NOMO-1 (cell line): ENCODE measurements at regions not wholly inside any gene's neighbourhood (a gene's known extent, or its start where the extent isn't known, plus 50 kb on each side); places are given as distances from the start of the nearest gene placed in this dataset.

Experiments
- DNase-seq, 2 experiments: peaks; one replicate each; lab custom pipeline; 2025; ENCODE audit not compliant: unreplicated experiment in 2 of 2; lab: John Stamatoyannopoulos, UW

DNA sequence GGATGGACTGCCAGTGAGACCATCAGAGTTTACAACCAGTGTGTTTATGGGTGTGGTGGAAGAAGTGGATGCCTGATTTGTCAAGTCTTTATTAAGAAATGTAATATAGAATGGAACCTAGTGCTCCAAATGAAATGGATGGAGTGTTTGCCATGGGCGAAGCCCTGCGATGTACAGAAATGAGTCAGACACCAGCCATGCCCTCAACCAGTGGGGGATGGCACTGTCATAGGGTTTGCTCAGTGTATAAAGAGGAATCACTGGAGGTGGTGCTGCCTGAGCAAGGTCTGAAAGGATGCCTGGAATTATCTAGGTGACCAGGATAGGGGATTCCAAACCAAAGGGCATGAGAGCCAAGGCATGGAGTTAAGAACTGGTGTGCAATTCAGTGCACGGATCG is 120.9 kb upstream of the MTNR1B start:
- DNase-seq: no peak

DNA sequence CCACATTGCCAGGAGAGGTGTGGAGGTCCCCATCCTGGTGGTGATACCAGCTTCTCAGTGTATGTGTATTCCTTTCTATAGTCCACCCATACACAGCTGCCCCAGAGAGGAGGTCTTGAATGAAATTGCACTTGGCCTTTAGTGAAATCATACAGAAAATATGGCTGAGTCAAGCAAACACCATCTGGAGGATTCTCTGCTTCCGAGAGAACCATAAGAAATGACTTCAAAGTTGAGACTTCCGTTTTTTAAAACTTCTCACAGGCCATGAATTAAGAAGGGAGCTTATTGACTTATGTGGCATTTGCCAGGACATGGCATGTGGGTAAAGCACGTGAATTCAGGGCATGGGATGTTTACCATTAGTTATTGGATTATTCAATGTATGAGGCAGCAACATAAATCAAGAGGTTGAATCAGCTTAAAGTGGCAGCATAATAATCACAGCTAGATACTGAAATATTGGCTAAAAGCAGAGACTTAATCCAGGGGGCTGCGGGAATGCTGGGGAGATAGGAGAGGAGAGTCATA is 119.1 kb upstream of the MTNR1B start:
- DNase-seq: no peak

DNA sequence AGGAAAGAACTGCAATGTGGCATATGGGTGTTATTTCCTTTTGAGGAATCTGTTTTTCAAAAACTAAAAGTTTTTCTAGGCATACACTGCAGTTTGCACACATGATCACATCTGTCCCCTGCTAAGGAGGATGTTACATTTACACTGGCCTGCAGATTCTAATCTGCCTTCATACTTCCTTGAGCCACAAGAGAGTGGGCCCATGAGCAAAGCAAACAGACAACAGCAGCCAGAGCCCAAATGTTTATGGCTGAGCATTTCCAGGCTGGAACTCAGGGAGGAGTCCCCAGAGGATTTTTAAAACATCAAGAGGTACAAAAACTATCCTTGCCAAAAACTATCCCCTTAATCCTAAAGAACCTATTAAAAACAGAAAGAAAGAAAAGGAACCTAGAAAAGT is 117.2 kb upstream of the MTNR1B start:
- DNase-seq: no peak

DNA sequence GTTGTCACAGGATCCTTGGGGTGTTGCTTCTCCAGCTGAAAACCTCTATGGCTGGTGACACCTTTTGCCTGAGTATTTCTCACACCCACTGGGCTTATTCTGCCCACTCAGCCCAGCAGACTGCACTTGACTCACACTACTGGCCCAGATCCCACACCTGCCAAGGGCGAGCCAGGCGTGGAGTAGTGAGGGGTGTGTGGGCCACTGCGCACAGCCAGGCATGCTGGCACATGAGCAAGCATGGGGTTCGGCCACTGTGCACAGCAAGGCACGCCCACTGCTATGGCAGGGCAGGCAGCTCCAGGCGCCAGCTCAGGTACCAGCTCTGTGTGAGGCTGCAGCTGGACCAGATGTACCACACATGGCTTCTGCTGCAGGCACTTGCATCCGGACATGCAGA is 116.5 kb upstream of the MTNR1B start:
- no peak for DNase-seq

DNA sequence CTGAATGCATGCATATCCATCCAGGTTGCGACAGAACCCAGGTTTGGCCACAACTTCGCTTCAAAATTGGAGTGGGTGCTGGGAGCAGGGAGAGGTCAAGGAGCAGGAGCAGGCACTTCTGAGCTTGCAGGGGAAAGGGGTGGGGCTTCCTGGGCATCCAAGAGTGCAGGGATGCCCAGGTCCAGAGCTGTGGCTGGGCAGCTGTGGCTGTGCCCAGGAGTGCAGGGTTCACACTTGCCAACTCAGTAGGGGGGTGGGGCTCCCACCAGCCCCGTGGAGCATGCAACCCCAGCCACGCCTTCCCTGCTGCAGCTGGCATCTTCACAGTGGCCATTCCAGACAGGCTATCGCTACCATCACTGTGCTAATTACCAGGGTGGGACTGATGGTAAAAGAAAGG is 115.3 kb upstream of the MTNR1B start:
- DNase-seq: no peak

DNA sequence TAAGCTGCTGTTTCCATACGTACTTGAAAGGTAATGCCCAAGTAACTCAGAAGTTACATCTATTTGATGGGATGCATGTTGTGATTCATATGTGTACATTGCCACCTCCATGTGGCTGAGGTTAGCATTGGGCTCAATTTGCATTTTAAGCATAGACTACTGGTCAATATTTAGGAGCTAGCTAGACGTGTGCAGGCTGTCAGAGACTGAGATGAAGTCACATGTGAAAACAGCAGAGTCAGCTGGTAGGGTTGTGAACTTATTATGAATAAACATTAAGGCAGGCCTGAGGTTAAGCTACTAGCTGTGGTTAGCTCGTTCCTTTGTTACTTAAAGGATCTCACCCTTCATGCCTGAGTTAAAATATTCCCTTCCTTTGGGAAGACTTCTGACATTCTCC is 114.5 kb upstream of the MTNR1B start:
- no peak for DNase-seq

DNA sequence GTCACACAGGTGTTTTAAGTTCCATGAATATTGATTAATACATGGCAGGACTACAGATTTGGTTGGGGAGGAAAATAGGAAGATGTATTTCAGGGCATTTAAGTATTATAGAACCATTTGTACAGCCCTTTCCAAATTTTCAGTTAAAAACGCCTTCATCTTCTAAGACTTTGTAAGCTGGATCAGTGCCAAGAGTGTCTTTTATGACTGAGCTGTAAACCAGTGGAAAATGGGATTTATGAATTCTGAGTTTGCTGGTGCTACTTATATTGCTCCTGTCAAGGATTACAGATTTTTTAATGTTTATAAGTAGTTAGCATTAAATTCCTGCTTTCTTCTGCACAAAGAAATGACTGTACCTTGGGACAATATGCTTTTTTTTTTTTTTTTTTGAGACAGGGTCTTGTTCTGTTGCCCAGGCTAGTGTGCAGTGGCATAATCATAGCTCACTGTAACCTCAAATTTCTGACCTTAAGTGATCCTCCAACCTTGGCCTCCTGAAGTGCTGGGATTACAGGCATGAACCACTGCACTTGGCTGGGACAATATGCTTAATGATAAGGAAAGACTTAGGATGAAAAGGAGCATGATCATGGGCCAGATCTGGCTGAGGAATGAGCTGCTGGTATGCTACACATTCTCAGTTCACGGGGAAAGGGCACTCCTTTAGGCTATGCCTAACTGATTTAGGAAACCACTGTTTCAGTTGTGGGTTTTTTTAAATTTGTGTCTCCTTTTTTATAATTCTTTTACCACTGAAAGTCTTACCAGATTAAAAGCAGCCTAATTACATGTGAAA is 113.6 kb upstream of the MTNR1B start:
- no peak for DNase-seq

DNA sequence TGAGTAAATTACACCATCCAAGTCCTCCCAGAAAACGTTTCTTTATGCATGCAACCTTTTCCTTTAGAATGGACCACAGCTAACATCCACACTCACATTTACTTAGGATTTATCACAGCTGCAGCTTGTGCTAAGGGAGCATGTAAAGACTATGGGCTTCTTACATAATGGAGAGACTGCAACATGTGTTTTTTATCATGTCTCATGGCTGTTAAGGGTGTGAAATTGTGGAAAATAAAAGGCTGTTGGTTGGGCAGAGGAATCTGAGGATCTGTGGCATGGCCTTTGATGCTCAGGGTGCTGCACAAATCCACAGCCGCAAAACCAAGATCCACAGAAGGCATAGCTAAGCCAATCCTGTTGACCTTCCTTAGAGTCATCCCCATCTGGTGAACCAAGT is 112.0 kb upstream of the MTNR1B start:
- no peak for DNase-seq

DNA sequence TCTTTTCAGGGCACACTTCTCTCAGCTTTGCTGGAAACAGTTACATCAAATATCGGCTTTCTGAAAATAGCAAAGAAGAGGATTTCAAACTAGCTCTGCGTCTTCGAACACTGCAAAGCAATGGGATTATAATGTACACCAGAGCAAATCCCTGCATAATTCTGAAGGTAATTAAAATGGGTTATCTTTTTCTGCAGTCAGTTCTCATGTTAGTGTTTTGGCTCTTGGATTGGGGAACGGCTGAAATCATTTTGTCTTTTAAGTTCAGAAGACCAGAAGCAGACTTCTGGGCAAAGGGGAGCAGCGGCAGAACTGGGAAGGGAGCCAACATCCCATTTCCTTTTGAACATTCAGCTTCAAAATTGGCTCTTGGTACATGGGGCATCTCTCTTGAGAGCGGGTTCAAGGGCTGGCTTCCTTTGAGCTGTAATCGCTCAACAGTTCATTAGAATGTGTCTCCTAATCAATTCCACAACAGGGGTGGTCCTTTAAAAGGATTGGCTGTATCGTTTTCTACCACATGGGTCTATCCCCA is 110.2 kb upstream of the MTNR1B start:
- DNase-seq: no peak

DNA sequence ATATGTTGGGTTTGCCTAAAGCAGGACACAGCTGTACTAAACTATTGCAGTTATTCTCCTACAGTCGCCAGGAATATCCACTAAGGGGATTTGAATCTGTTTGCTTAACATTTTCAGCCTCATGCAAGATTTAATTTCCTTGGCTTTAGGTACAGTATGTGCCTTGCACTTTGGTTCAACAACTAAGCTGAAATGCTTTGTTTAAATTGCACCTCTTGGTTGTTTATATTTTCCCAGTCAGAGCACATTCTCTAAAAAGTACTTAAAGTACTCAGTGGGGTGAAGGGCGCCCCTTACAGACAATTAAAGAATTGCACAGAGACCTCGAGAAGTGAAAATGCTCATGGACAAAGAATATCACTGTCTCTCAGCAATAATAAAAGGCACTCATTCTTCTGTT is 107.8 kb upstream of the MTNR1B start:
- no peak for DNase-seq

DNA sequence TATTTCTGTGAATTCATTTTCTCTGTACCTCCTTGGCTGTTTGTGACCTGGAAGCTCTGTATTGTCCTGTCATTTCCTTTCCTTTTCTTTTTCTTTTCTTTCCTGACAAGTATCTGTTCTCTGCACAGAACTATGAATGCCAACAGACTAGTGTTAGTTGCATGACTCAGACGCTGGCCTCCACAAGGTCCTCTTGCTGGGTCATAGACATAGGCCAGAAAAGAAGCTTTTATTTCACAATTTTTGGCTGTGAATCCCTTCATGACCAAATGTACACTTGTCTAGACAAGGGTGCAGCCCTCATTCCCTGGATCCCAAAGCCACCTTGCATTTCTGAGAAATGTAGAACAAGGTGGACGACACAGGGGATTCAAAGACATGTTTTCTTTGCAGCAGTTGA is 104.1 kb upstream of the MTNR1B start:
- no peak for DNase-seq

DNA sequence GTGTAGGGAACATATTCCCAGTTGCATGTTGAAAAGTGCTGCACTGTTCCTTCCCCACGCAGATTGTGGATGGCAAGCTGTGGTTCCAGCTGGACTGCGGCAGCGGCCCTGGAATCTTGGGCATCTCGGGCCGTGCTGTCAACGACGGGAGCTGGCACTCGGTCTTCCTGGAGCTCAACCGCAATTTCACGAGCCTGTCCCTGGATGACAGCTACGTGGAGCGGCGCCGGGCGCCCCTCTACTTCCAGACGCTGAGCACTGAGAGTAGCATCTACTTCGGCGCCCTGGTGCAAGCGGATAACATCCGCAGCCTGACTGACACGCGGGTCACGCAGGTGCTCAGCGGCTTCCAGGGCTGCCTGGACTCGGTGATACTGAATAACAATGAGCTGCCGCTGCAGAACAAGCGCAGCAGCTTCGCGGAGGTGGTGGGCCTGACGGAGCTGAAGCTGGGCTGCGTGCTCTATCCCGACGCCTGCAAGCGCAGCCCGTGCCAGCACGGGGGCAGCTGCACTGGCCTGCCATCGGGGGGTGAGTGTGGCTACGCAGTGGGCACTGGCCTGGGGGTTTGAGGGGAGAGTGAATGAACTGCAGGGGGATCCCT is 102.7 kb upstream of the MTNR1B start:
- DNase-seq: no peak

DNA sequence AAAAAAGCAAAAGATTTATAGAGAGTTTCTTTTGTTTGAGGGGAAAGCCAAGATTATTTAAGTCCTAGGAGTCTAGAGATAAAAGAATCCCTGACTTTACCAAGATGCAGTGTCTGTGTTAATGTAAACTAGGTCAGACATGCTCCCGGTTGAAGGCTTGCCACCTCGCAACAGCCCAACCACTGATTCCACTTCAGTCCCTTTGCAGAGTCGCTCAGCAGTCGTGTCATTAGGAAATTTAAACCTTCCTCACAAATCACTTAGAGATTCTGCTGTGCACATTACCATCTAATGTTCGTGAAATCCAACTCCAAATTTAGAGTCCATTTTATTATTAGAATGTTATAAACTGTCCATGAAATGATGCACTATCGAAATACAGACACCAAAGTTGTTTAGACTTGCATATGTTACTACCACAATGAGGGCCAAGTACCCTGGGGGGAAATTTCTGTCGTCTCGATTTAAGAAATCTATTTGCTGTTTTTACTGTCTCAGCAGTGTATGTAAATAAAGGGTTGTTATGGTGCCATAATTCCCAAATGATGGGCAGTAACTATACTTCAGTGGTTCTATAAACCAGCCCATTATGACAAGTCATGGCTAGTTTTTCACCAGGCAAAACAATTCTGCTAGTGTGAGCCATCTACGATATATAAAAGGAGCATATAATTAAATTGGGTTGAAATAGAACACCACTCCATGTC is 101.4 kb upstream of the MTNR1B start:
- DNase-seq: no peak

DNA sequence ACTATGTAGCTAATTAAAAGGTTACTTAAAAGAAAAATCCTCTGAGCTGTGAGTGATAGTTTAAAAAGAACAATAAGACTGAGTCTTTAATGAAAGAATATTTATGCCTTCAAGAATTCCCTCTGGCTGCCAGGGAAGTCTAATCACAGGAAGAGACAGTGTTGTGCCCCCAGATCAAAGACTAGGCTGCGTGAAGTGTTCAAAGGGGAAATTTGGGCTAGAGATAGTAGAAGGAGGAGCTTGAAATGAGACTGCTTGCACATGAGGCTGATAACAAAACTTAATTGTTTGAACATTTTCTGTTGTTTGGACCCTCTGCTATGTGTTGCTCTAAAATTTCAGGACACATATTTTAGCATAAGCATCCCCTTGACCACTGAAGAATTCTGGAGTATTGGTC is 99.7 kb upstream of the MTNR1B start:
- no peak for DNase-seq

DNA sequence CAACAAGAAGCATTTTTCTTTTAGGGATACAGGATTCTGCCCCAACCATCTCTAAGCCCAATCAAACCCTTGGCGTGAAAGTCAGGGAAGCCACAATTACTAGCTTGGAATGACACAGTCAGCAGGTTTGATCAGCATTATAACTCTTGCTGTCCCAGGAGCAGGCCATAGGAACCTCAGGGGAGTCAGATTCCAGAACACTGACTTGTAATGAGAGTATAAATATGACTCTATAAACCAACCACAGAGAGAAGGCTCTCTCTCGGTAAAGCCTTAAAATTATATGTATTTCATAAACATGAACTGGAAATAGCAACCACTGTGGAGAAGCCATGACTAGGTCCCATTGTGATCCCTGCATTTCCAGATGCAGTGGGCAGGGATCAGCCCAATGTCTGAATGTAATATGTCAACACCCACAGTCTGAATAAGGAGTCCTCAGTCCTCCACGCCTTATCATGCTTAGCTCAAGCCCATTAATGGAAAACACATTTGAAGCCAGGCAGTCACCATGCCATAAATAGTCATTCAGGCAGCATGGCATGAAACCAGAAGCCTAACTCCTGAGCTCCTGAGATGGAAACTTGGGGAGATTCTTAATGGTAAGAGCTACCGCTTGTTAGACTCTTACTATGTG is 99.1 kb upstream of the MTNR1B start:
- no peak for DNase-seq

DNA sequence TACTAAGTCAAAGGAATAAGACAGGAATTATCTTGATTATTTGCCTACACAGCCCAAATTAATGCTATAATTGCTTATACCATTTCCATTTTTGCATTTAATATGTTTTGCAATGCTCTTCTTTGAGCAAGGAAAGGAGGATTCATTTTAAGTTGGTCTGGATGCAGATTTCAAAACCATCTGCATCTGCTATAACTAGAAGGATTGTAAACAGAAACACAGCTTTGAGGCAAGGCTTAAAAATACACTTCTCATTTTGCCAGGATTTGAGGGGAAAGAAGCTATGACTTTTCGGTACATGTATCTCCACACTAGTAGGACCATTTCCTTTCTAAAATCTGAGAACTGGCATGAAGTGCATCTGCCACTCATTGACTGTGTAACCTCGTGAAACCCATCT is 95.9 kb upstream of the MTNR1B start:
- DNase-seq: no peak

DNA sequence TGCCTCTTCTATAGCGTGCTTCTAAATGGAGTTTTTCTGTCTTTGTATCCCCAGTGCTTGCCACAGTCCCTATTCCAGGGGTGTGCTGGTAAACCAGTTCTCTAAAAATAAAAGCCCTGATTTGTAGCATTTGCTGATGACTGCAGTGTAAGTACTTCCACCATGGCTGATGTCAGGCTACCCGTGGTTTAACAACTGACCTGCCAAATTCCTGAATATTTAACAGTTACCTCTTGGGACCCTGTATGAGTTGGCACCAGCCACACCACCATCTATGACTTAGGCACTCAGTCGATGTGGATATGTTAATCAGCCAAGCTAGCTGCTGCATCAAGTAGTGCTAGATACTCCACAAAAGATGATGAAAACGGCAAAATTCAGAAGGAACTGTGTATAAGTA is 94.0 kb upstream of the MTNR1B start:
- no peak for DNase-seq

DNA sequence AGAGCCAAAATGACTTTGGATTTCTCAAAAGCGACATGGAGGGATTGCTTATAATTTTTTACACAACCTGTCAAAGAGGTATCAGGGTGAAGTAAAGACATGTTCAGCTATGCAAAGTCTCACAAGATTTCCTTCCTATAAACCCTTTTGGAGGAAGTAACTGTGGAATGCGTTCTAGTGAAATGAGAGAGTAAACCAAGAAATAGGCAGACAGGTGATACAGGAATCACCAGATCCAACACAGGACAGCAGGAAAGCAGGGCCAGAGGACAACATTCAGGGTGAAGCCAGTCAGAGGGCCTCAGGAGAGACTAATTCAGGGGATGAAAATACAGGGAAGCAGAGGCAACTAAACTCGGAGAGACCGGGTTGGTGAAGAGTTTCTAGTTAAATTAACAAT is 90.4 kb upstream of the MTNR1B start:
- DNase-seq: no peak

DNA sequence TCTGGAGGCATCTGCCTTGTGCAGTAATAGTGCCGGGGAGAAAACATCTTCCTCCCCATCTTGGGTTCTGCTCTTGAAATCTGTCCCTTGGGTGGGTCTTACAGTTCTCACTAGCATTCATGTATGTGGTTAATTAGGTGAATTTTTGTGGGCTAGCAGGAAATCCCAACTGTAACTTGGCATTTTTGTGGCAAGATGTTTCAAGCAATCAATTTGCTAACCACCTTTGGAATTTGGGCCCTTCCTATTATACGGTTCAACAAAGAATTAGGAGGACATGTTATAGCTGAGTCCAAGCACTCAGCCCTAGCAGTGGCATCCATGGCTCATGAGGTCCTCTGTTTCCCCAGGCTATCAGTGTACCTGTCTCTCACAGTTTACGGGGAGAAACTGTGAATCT is 89.1 kb upstream of the MTNR1B start:
- DNase-seq: no peak

DNA sequence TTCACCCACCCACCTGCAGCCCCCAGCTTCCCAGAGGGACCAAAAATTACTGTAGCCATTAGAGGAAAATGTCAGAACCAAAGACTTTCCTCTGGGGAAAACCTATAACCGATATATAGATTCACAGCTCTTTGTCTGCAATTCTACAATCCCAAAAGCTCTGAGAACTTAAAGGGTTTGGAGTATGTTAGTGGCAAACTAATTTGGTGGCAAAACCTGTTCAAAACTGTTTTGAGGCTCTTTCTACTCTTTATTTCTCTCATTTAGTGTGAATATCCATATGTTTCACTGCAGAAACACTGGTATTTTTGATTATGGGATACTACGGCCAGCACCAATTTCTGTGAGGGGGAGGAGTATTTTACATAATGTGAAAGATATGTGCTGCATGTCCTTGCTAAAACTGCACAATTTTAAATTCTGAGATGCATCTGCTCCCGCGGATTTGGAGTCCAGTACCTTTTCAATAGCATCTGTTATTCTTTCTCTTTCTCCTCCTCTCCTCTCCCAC is 87.5 kb upstream of the MTNR1B start:
- no peak for DNase-seq
